Pons (tissue), 1 donor: ENCODE measurements at regions not wholly inside any gene's neighbourhood (a gene's known extent, or its start where the extent isn't known, plus 50 kb on each side); places are given as distances from the start of the nearest gene placed in this dataset.
A peak's percentile ranks its signal among the peaks of the same experiment; 100 is the strongest.

Source experiments
- DNase-seq: peaks from one replicate; pipeline ENCODE4 v3.0.0-alpha.2; 2016; ENCODE audit warnings: low spot score

- DNase-seq, result no peak
These were observed 264.3 kb downstream of the ZEB1 start for GRCh38 chr10:31583293-31583692.

DNA sequence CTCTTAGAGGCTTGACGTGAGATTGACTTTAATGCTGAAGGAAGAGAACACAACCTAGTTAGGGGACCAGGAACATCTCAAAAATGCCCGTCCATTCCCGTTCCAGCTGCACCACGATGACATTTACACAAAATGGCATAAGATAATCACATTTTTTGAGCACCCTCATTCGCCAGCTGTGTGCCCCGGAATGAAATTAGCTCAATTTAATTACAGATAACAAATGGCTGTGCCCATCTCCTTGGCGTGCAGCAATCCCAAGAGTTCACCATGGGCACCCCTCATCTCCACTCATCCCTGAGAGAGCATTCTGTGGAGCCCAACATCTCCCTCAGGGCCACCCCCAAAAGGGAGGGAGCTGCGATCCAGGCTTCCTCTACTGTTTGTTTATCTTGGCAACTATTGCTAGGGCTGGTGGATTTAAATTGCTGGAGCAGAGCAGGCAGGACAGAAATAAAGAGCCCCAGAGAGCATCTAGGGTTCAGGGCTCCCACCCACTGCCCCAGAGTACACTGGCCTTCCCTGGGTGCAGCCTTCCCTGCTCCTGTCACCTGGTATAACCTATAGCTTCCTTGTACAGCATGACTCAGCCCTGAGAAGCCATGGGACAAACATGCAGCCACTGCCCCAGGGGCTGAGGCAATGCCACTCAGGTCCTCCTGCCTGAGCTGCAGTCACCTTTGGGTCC lies 263.5 kb downstream of the ZEB1 start:
- no peak for DNase-seq

- peak; percentile 65 for DNase-seq
These were observed 262.8 kb downstream of the ZEB1 start for GRCh38 chr10:31581741-31582323.

DNA sequence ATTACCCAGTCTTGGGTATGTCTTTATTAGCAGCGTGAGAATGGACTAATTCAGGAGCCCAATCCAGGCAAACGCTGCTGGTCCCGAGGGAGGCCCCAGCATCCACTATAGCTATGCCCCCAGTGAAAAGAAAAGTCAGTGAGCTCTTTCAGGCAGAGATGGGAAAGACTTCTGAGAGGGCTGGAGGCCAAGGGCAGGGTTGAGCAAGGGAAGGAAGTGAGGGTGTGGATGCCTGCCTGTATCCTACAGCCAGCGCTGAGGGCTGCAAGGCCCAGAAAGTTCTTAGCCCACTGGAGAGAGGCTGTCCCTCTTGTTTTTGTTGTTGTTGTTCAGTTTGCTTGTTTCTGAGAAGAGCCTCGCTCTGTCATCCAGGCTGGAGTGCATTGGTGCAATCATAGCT lies 261.6 kb downstream of the ZEB1 start:
- no peak for DNase-seq
